Mucosa of descending colon (tissue), 3 donors: ENCODE measurements at regions not wholly inside any gene's neighbourhood (a gene's known extent, or its start where the extent isn't known, plus 50 kb on each side); places are given as distances from the start of the nearest gene placed in this dataset.
"Not testable (repeated sequence)": the region's sequence is repeated elsewhere in the genome, so short reads cannot be mapped to it uniquely, and the experiment has no call there.

Source experiments
- ATAC-seq: fragments of 200-7000 bp; cut with Tn5 transposase; one replicate; pipeline ENCODE4 v1.9.1; 2020; ENCODE audit warnings: mild to moderate bottlenecking, moderate library complexity
- DNase-seq, 3 donors: peaks; one replicate each; pipeline ENCODE4 v3.0.0-alpha.2; 2020
- H3K36me3 ChIP-seq: fragments of 200-600 bp; one replicate; pipeline ENCODE4 v1.8.0; 2021; ENCODE audit warnings: low read depth, mild to moderate bottlenecking
- H3K4me1 ChIP-seq: fragments of 200-600 bp; one replicate; pipeline ENCODE4 v1.8.0; 2021; ENCODE audit warnings: low read depth, mild to moderate bottlenecking
- H3K4me3 ChIP-seq: fragments of 200-600 bp; one replicate; pipeline ENCODE4 v1.8.0; 2021; ENCODE audit warnings: mild to moderate bottlenecking
- H3K9me3 ChIP-seq: fragments of 200-600 bp; one replicate; pipeline ENCODE4 v1.8.0; 2021; ENCODE audit warnings: mild to moderate bottlenecking
- CTCF ChIP-seq: fragments of 200-600 bp; IDR thresholded peaks from one replicate; pipeline ENCODE4 v1.8.0; 2022; ENCODE audit warnings: antibody characterized with exemption, mild to moderate bottlenecking
- intact Hi-C, 2 donors: fragments of 100-400 bp; cut with DNase I in 1 of 2; cut with micrococcal nuclease in 1 of 2; formaldehyde crosslinking; loops; one replicate each; pipeline versions ENCODE4 v1.11.0 to v1.11.1; 2022; cut with DNase I, micrococcal nuclease
- donor health status: DM: no; HTN: no; CAD: no; lungs with moderate emphysema.
- donor health status: DM: no; HTN: no; CAD: no.
- donor health status: DM: no; HTN: yes; CAD: no.

- no peak for DNase-seq
- Histone ChIP-seq H3K36me3 (no peaks in the 10 kb centered on the region), H3K4me1 (no peaks in the 10 kb centered on the region), H3K9me3 (no peaks in the 10 kb centered on the region), H3K4me3 (no peak overlapping the region)
- ATAC-seq: no peak
- TF ChIP-seq CTCF: no peak
- intact Hi-C loops: no loop called here
These were observed 289.1 kb upstream of the KLF4 start for GRCh38 chr9:107778661-107779060.

- H3K9me3 ChIP-seq, ATAC-seq, DNase-seq, H3K4me3 ChIP-seq, H3K4me1 ChIP-seq, H3K36me3 ChIP-seq, intact Hi-C loops: not testable (repeated sequence)
These were observed 284.5 kb upstream of the KLF4 start for GRCh38 chr9:107774099-107774498.

GRCh38 chr9:107772988-107773387, 283.4 kb upstream of the KLF4 start:
- DNase-seq (no peak), ATAC-seq (no peak)
- Histone ChIP-seq H3K4me1 (no peaks in the 10 kb centered on the region), H3K9me3 (peaks cover 6% of the 10 kb centered on the region), H3K36me3 (no peaks in the 10 kb centered on the region), H3K4me3 (no peak overlapping the region)
- no peak for TF ChIP-seq CTCF
- intact Hi-C loops: no loop called here

GRCh38 chr9:107770716-107771115, 281.1 kb upstream of the KLF4 start:
- DNase-seq: no peak
- ATAC-seq: no peak
- H3K36me3 ChIP-seq: no peaks in the 10 kb centered on the region
- H3K4me1 ChIP-seq: no peaks in the 10 kb centered on the region
- H3K9me3 ChIP-seq: peaks cover 6% of the 10 kb centered on the region
- intact Hi-C loops: no loop called here
- H3K4me3 ChIP-seq: no peak overlapping the region
- no peak for TF ChIP-seq CTCF

- intact Hi-C loops: no loop called here
- peaks cover 4% of the 10 kb centered on the region for H3K9me3 ChIP-seq
- no peaks in the 10 kb centered on the region for H3K4me1 ChIP-seq
- no peak for ATAC-seq
- no peak for DNase-seq
- H3K36me3 ChIP-seq: no peaks in the 10 kb centered on the region
- H3K4me3 ChIP-seq: no peak overlapping the region
- no peak for TF ChIP-seq CTCF
These were observed 278.7 kb upstream of the KLF4 start for GRCh38 chr9:107768224-107768623.

GRCh38 chr9:107767711-107768110, 278.1 kb upstream of the KLF4 start:
- intact Hi-C loops: no loop called here
- Histone ChIP-seq H3K4me3 (no peak overlapping the region), H3K9me3 (no peaks in the 10 kb centered on the region), H3K36me3 (no peaks in the 10 kb centered on the region), H3K4me1 (no peaks in the 10 kb centered on the region)
- no peak for DNase-seq
- ATAC-seq: no peak
- no peak for TF ChIP-seq CTCF

- intact Hi-C loops, ATAC-seq, H3K4me1 ChIP-seq: not testable (repeated sequence)
These were observed 273.9 kb upstream of the KLF4 start for GRCh38 chr9:107763469-107763868.

More at GRCh38 chr9:107763469-107763868, 273.9 kb upstream of the KLF4 start:
- not testable (repeated sequence) for H3K9me3 ChIP-seq, H3K36me3 ChIP-seq, DNase-seq, H3K4me3 ChIP-seq
